ENCODE measurements at regions not wholly inside any gene's neighbourhood (a gene's known extent, or its start where the extent isn't known, plus 50 kb on each side); places are given as distances from the start of the nearest gene placed in this dataset.

- no peak for DNase-seq
These were observed 56.6 kb downstream of the HLA-G start for GRCh38 chr6:29884261-29884660.

DNA sequence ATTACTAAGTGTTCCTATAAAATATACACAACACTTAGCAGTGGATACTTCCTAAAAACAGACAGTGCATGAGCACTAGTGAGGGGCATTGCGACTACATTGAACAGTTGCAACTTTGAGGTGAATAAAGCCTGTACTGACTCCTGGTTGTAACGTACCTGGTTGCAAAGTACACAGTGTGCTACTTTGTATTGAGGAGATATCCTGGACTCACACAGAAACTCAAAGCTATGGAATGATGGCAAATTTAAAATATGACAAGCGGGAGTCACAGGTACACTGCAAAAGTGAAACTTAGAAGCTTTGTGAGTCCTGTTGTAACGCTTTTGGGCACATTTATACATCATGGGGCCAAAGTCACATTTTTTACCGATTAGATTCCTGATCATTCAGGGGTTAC lies 55.6 kb upstream of the HLA-A start:
- DNase-seq = no peak

DNA sequence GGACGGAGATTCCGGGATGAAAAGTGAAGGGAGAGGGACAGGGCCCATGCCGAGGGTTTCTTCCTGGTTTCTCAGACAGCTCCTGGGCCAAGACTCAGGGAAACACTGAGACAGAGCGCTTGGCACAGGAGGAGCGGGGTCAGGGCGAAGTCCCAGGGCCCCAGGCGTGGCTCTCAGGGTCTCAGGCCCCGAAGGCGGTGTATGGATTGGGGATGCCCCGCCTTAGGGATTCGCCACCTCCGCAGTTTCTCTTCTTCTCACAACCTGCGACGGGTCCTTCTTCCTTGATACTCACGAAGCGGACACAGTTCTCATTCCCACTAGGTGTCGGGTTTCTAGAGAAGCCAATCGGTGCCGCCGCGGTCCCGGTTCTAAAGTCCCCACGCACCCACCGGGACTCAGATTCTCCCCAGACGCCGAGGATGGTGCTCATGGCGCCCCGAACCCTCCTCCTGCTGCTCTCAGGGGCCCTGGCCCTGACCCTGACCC lies 55.0 kb upstream of the HLA-A start:
- DNase-seq = peak; percentile 50

DNA sequence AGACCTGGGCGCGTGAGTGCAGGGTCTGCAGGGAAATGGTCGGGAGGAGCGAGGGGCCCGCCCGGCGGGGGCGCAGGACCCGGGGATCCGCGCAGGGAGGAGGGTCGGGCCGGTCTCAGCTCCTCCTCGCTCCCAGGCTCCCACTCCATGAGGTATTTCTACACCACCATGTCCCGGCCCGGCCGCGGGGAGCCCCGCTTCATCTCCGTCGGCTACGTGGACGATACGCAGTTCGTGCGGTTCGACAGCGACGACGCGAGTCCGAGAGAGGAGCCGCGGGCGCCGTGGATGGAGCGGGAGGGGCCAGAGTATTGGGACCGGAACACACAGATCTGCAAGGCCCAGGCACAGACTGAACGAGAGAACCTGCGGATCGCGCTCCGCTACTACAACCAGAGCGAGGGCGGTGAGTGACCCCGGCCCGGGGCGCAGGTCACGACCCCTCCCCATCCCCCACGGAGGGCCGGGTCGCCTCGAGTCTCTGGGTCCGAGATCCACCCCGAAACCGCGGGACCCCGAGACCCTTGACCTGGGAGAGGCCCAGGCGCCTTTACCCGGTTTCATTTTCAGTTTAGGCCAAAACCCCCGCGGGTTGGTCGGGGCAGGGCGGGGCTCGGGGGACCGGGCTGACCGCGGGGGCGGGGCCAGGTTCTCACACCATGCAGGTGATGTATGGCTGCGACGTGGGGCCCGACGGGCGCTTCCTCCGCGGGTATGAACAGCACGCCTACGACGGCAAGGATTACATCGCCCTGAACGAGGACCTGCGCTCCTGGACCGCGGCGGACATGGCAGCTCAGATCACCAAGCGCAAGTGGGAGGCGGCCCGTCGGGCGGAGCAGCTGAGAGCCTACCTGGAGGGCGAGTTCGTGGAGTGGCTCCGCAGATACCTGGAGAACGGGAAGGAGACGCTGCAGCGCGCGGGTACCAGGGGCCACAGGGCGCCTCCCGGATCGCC lies 54.2 kb upstream of the HLA-A start:
- DNase-seq = peak; percentile 64
